Activated naive CD4-positive, alpha-beta T cell treated with anti-CD3 and anti-CD28 coated beads, Interleukin-2, amount 10 ng/mL, durations not matched to agents 7 days and 5 days (primary cell): ENCODE measurements at regions not wholly inside any gene's neighbourhood (a gene's known extent, or its start where the extent isn't known, plus 50 kb on each side); places are given as distances from the start of the nearest gene placed in this dataset.

Source experiments
- CTCF ChIA-PET: fragments of 350-600 bp; sonication (Branson Sonifier 250); formaldehyde crosslinking; loops from one replicate; lab custom pipeline; 2021; ENCODE audit warnings: antibody characterized with exemption; lab: Charles Lee
- DNase-seq: peaks from one replicate; pipeline ENCODE4 v3.0.0-alpha.2; 2020
- H3K27ac Mint-ChIP-seq: one replicate; pipeline ENCODE4 v1.8.0; 2021; ENCODE audit warnings: mild to moderate bottlenecking, moderate library complexity, mixed read lengths
- H3K27me3 Mint-ChIP-seq: one replicate; pipeline ENCODE4 v1.8.0; 2021; ENCODE audit warnings: mild to moderate bottlenecking, mixed read lengths
- H3K36me3 Mint-ChIP-seq: one replicate; pipeline ENCODE4 v1.8.0; 2021; ENCODE audit warnings: mixed read lengths
- H3K4me1 Mint-ChIP-seq: one replicate; pipeline ENCODE4 v1.8.0; 2021; ENCODE audit warnings: mixed read lengths
- H3K4me3 Mint-ChIP-seq: one replicate; pipeline ENCODE4 v1.8.0; 2021; ENCODE audit warnings: mild to moderate bottlenecking, moderate library complexity, mixed read lengths
- H3K9me3 Mint-ChIP-seq: one replicate; pipeline ENCODE4 v1.8.0; 2021; ENCODE audit warnings: mixed read lengths

DNA sequence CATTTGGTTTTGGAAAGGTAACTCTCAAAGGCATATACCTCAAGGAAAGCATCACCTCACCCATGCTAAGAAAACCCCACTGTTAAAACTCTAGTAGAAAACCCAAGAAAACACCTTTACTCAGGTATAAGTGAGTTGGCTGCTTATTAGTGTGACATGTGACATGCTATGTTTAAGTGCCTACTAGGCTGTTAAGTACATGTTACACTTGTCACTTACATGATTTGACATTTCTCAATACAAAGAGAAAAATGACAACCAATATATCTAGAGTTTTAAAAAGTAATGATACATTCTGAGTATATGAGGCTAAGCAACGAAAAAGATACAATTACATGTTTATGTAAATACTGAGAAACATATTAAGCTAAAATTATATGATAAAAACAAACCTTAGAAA lies 1548.3 kb upstream of the TENM3 start:
- no peak overlapping the region for H3K4me3 Mint-ChIP-seq
- H3K9me3 Mint-ChIP-seq, result peaks cover 5% of the 10 kb centered on the region
- H3K36me3 Mint-ChIP-seq, result no peaks in the 10 kb centered on the region
- H3K4me1 Mint-ChIP-seq, result no peaks in the 10 kb centered on the region
- CTCF ChIA-PET, result no interaction called here
- DNase-seq, result no peak
- no peaks in the 10 kb centered on the region for H3K27me3 Mint-ChIP-seq
- H3K27ac Mint-ChIP-seq, result no peak overlapping the region

DNA sequence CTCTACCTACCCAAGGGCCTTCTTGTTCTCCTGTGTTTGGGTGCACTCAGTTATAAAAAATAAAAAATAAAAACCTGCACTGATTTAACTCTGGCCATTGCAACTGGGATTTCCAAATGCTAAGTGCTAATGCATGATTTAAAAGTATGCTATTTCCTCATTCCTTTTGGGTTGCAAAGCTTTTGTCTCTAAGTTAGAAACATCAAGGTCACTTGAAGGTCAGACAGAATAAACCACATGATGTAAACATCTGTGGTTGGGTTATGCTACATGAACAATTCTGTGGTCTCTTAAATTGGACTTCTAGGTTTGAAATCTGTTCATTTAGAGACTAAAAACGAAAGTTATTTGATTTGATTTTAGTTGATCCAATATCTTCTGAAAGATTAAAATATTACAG lies 1547.4 kb upstream of the TENM3 start:
- no peak overlapping the region for H3K4me3 Mint-ChIP-seq
- H3K9me3 Mint-ChIP-seq, result peaks cover 5% of the 10 kb centered on the region
- H3K27ac Mint-ChIP-seq, result no peak overlapping the region
- no peaks in the 10 kb centered on the region for H3K4me1 Mint-ChIP-seq
- no peak for DNase-seq
- no peaks in the 10 kb centered on the region for H3K36me3 Mint-ChIP-seq
- no peaks in the 10 kb centered on the region for H3K27me3 Mint-ChIP-seq
- CTCF ChIA-PET, result no interaction called here

DNA sequence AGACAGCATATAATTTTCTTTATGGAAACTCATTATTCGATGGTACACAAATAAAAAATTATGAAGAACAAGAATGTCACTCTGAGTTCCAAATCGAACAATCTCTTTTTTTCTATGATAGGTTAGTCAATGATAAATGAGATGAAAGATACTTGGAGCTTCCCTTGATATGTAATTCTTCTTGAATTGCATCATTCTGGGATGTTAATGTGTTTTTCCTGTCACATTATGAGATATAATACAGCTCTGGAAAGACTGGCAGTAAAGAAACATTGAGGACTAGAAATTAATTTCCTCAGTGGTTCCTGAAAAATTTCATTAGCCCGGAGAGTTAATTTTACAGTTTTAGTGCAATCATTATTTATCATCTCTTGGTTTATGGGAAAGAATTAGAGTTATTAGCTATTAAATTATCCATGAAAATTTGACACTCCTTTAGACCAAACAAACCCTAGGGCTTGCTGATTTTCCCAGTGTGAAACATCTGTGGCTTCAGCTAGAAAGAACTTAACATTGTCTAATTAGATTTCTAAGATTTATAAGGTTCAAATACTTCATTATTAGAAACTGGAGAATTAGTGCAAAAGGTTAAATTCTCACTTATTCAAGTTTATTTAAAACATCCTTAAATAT lies 1546.6 kb upstream of the TENM3 start:
- Mint-ChIP-seq H3K4me3 (no peak overlapping the region), H3K4me1 (no peaks in the 10 kb centered on the region), H3K36me3 (no peaks in the 10 kb centered on the region), H3K9me3 (peaks cover 5% of the 10 kb centered on the region), H3K27ac (no peak overlapping the region), H3K27me3 (no peaks in the 10 kb centered on the region)
- CTCF ChIA-PET, result no interaction called here
- no peak for DNase-seq

DNA sequence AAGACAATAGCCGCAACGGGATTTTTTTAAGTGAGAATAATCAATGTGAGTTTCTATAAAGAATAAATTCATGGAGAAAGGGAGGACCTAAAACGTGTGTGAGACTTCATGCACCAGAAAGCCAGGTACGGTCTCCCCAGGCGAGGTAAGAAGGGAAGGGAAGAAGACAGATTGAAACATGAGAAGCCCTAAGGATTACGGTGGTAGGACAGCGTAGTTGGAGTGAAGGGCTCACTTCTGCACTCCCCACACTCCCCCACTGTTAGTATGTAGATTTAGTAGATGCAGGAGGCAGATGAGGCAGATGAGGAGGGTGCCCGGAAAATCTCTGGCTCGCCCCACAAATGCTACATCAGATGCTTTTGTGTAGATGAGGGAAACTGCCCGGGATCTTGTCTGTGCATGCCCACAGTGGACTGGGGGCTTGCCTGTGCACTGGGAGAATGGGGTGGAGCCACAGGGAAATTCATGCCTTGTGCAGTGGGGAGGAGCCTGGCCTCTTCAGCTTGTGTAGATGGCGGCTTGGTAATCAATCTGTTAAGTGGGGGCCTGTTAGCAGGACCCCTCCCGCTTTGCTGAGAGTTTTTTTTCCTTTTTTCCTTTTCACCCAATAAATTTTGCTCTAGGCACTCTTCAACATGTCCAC lies 1544.5 kb upstream of the TENM3 start:
- no peak for DNase-seq
- Mint-ChIP-seq H3K27ac (no peak overlapping the region), H3K4me1 (no peaks in the 10 kb centered on the region), H3K9me3 (peaks cover 5% of the 10 kb centered on the region), H3K36me3 (no peaks in the 10 kb centered on the region), H3K4me3 (no peak overlapping the region), H3K27me3 (no peaks in the 10 kb centered on the region)
- CTCF ChIA-PET, result no interaction called here

DNA sequence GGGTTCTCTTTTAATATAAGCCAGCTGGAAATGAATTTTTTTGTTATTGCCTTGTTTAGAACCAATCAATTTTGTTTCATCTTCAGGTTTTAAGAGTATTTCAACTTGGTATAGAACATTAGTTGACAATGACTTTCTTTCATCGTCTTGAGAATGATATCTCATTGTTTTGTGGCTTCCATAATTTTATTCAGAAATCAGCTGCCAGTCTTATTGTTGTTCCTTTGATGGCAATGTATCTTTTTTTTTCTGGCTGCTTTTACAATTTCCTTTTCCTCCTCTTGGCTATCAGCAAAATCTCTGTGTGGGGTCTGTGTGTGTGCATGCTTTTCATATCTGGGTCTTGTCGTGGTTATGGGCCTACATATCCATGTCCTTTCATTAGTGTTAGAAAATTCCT lies 1536.4 kb upstream of the TENM3 start:
- Mint-ChIP-seq H3K9me3 (no peaks in the 10 kb centered on the region), H3K36me3 (no peaks in the 10 kb centered on the region), H3K4me1 (no peaks in the 10 kb centered on the region), H3K27me3 (no peaks in the 10 kb centered on the region), H3K27ac (no peak overlapping the region), H3K4me3 (no peak overlapping the region)
- CTCF ChIA-PET, result no interaction called here
- DNase-seq, result no peak

DNA sequence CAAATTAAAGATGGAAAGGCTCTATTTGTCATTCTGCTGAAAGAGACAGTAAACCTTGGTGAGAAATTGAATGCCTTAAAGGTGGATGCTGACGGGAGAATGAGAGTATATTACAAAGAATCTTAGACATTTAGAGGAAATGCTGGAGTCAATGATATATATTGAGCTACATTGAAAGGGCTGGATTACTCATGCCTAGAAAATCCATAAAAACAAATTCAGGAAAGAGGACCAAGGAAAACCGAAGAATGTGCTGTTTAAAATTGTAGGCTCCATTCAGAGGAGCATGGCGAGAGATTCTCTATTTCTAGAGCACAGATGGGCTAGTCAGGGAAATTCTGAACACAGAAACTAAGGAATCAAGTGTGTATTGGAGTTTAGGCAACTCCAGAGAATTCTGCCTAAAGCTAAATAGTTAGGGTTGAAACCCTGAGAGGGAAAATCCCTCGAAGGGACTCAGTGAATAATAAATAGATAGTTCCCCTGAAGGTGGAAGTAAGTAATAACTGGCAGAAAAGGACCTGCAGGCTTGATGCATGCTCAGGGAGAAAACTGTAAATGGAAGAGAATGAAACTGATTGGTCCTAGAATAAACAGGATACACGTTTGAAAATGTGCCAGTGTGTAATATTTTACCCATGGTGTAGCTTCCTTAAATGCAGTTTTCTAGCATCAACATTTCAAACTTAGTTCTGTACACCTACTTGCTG lies 1532.4 kb upstream of the TENM3 start:
- H3K4me3 Mint-ChIP-seq, result no peak overlapping the region
- no peaks in the 10 kb centered on the region for H3K27me3 Mint-ChIP-seq
- no peaks in the 10 kb centered on the region for H3K4me1 Mint-ChIP-seq
- CTCF ChIA-PET, result no interaction called here
- no peaks in the 10 kb centered on the region for H3K36me3 Mint-ChIP-seq
- no peak overlapping the region for H3K27ac Mint-ChIP-seq
- no peak for DNase-seq
- peaks cover 5% of the 10 kb centered on the region for H3K9me3 Mint-ChIP-seq

DNA sequence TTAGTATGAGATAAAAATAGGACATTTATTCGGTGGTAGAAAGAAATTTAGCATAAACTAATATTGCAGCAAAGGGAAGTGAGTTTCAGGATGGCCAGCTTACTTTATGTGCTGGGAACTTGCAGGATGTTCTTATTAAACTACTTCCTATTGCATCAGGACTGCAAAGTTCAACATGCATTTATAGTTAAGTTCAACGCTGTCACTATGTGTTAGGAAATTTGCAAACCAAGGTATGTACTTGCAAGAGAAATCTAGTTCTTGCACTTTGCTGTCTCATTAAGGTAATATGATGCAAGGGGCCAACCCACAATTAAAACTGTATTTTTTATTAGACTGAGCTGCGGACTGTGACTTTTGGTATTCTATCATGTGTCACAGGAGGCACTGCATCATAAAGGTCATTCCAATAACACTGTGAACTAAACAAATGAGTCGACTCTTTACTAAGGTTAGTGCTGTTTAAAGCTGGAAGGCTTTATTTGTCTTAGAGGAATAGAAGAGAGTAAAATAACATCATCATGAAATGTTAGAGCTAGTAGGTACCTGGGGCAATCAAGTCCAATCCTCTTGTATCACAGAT lies 1525.7 kb upstream of the TENM3 start:
- CTCF ChIA-PET, result no interaction called here
- no peaks in the 10 kb centered on the region for H3K36me3 Mint-ChIP-seq
- H3K4me3 Mint-ChIP-seq, result no peak overlapping the region
- peaks cover 15% of the 10 kb centered on the region for H3K9me3 Mint-ChIP-seq
- H3K27ac Mint-ChIP-seq, result no peak overlapping the region
- DNase-seq, result no peak
- no peaks in the 10 kb centered on the region for H3K27me3 Mint-ChIP-seq
- H3K4me1 Mint-ChIP-seq, result no peaks in the 10 kb centered on the region

DNA sequence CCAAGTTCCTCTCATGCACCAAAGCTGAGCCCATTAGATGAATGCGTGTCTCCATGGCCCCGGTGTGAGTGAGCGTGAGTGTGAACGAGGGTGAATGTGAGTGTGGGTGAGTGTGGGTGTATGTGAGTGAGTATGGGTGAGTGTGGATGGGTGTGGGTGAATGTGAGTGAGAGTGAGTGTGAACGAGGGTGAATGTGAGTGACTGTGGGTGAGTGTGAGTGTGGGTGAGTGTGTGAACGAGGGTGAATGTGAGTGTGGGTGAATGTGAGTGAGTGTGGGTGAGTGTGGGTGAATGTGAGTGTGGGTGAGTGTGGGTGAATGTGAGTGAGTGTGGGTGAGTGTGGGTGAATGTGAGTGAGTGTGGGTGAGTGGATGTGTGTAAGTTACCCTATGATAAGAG lies 1521.8 kb upstream of the TENM3 start:
- DNase-seq, result no peak
- H3K27me3 Mint-ChIP-seq, result no peaks in the 10 kb centered on the region
- H3K36me3 Mint-ChIP-seq, result no peaks in the 10 kb centered on the region
- H3K9me3 Mint-ChIP-seq, result peaks cover 12% of the 10 kb centered on the region
- CTCF ChIA-PET, result no interaction called here
- no peak overlapping the region for H3K27ac Mint-ChIP-seq
- no peaks in the 10 kb centered on the region for H3K4me1 Mint-ChIP-seq
- no peak overlapping the region for H3K4me3 Mint-ChIP-seq

DNA sequence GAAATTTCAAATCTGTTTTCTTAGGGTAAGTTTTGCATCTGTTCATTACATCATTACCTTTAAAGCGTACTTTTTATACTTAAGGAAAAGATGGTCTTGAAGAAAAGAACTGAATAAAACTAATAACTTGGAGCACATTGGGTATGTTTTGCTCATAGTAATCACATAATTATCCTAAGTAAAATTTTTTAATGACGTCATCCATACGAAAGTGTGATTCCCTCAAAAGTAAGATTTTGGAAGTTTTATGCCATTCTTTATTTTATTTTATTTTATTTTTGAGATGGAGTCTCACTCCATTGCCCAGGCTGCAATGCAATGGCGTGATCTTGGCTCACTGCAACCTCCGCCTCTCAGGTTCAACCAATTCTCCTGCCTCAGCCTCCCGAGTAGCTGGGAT lies 1516.6 kb upstream of the TENM3 start:
- H3K36me3 Mint-ChIP-seq, result no peaks in the 10 kb centered on the region
- H3K27ac Mint-ChIP-seq, result no peak overlapping the region
- H3K4me1 Mint-ChIP-seq, result no peaks in the 10 kb centered on the region
- H3K4me3 Mint-ChIP-seq, result no peak overlapping the region
- CTCF ChIA-PET, result no interaction called here
- peaks cover 5% of the 10 kb centered on the region for H3K9me3 Mint-ChIP-seq
- H3K27me3 Mint-ChIP-seq, result no peaks in the 10 kb centered on the region
- no peak for DNase-seq

DNA sequence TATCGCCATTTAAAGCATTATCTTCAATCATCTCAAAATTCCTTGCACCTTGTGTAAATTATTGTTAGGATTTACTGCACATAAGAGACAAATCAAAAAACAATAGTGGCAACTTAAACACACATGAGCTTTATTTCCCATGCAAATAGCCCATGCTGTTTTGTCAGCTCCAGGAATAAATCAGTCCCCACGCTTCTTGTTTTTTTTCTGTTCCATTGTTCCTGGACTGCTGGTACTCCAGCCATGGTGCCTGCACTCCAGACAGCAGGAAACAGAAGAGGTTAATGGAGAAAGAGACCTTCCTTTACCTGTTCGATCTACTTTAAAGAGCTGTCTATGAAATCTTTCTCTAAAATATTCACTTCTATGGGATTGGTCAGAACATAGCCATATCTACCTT lies 1515.7 kb upstream of the TENM3 start:
- H3K4me3 Mint-ChIP-seq, result no peak overlapping the region
- H3K4me1 Mint-ChIP-seq, result no peaks in the 10 kb centered on the region
- no peak for DNase-seq
- no peaks in the 10 kb centered on the region for H3K9me3 Mint-ChIP-seq
- no peaks in the 10 kb centered on the region for H3K27me3 Mint-ChIP-seq
- no peak overlapping the region for H3K27ac Mint-ChIP-seq
- CTCF ChIA-PET, result no interaction called here
- no peaks in the 10 kb centered on the region for H3K36me3 Mint-ChIP-seq

DNA sequence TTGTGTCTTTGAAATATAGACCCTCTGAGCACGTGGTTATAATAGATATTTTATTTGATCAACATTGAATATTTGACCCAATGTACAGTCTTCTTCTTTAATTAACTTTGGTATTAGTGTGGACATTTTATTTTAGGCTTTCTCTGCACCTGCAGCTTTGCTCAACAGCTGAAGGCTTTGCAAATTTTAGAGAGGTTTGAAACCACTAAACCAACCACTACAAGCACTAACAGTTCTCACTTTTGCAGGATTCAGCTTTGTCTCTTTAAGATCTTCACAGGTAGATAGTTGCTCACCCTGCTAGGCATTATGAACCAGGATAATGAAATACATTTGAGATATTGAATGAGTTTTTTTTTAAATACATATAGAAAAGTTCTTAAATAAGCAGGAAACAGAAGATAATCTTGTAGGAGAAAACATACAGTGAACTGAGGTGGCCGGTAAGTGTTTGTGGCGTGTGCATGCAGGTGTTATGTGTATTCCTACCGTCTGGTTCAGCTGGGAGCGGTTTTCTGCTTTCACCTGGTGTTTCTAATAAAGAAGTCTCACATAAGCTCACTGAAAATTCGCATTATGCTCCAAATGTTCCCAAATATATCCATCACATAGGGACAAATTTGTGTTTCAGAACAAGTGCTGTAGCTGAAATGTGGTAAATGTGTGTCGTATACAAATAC lies 1508.3 kb upstream of the TENM3 start:
- DNase-seq, result no peak
- Mint-ChIP-seq H3K27ac (no peak overlapping the region), H3K27me3 (no peaks in the 10 kb centered on the region), H3K4me3 (no peak overlapping the region), H3K4me1 (no peaks in the 10 kb centered on the region), H3K36me3 (no peaks in the 10 kb centered on the region), H3K9me3 (no peaks in the 10 kb centered on the region)
- CTCF ChIA-PET, result no interaction called here

DNA sequence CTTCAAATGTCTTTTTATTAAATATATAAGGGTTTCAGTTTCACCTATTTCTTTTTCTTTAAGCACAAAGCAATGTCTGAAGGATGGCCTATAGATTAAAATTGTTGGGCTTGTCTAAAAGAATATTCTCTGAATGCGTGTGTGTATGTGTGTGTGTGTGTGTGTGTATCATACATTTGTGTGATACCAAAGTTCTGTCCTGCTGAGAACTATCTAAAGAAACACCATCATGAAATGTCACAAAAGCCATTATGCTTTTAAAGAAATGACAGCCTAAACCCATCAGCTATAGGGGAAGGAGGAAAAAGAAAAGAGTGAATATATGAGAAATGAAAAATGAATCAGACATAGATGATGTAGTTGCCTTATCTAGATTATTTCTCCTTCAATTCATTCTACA lies 1501.5 kb upstream of the TENM3 start:
- H3K27me3 Mint-ChIP-seq, result no peaks in the 10 kb centered on the region
- no peaks in the 10 kb centered on the region for H3K4me1 Mint-ChIP-seq

DNA sequence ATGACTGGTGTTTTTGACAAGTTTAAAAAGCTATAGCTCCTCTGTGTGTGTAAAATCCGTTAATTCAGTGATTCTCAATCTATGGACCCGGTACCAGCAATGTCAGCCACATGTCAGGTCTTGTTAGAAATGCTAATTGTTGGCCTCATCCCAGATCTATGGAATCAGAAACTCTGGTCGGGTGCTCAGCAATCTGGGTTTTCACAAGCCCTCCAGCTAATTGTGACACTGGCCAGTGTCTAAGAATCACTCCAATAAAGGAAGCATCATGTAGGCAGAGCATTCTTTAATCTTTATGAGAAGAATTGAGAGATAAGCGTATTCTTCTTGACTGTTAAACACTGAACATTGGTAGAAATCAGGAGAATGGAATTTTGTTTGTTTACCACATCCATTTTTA lies 1498.2 kb upstream of the TENM3 start:
- H3K27ac Mint-ChIP-seq, result no peak overlapping the region
- H3K36me3 Mint-ChIP-seq, result no peaks in the 10 kb centered on the region
- no peak overlapping the region for H3K4me3 Mint-ChIP-seq
- no peaks in the 10 kb centered on the region for H3K9me3 Mint-ChIP-seq
- H3K4me1 Mint-ChIP-seq, result no peaks in the 10 kb centered on the region
- H3K27me3 Mint-ChIP-seq, result no peaks in the 10 kb centered on the region
- DNase-seq, result no peak
- CTCF ChIA-PET, result no interaction called here

More for the DNA sequence above, 1501.5 kb upstream of the TENM3 start:
- Mint-ChIP-seq H3K36me3 (no peaks in the 10 kb centered on the region), H3K9me3 (no peaks in the 10 kb centered on the region), H3K27ac (no peak overlapping the region), H3K4me3 (no peak overlapping the region)
- CTCF ChIA-PET, result no interaction called here
- no peak for DNase-seq

DNA sequence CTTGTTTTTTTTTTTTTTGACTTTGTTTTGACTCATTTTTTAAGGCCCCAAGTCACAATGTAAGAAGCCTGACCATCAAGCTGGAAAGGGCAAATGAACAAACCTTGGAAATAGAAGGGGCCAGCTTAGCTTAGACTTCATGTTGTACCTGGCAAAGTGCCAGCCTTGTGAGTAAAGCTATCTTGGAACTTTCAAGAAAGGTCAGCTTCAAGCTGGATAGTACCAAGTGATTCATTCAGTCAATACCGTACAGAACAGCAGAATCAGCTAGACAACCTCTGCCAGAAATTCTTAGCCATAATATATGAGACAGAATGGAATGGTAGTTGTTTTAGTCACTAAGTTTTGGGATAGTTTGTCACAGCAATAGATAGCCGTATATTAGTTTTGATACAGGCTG lies 1492.2 kb upstream of the TENM3 start:
- H3K36me3 Mint-ChIP-seq, result no peaks in the 10 kb centered on the region
- DNase-seq, result no peak

More for the DNA sequence above, 1492.2 kb upstream of the TENM3 start:
- CTCF ChIA-PET, result no interaction called here
- Mint-ChIP-seq H3K4me1 (no peaks in the 10 kb centered on the region), H3K27ac (no peak overlapping the region), H3K27me3 (no peaks in the 10 kb centered on the region), H3K9me3 (peaks cover 6% of the 10 kb centered on the region), H3K4me3 (no peak overlapping the region)
